GM12878 (cell line): ENCODE measurements at regions not wholly inside any gene's neighbourhood (a gene's known extent, or its start where the extent isn't known, plus 50 kb on each side); places are given as distances from the start of the nearest gene placed in this dataset.
"Not testable (repeated sequence)": the region's sequence is repeated elsewhere in the genome, so short reads cannot be mapped to it uniquely, and the experiment has no call there.

Source experiments
- ATAC-seq: fragments of 200-7000 bp; cut with Tn5 transposase; 3 replicates; pipeline ENCODE4 v1.9.1; 2020; ENCODE audit warnings: mild to moderate bottlenecking, moderate library complexity
- BruUV-seq: library from RNA; stranded (reverse); fragments of 400-500 nt; replicated peaks from 2 replicates; lab custom pipeline; 2021; lab: Mats Ljungman, UMichigan
- CTCF ChIA-PET: fragments of 300-600 bp; sonication (Branson Sonifier 250); formaldehyde crosslinking; extraction: SDS; loops from one replicate; lab custom pipeline; 2021; ENCODE audit warnings: inconsistent platforms; lab: Yijun Ruan, JAX
- POLR2A ChIA-PET: fragments of 350-600 bp; formaldehyde crosslinking; extraction: SDS; loops from one replicate; lab custom pipeline; 2021; ENCODE audit warnings: inconsistent platforms; lab: Charles Lee
- RAD21 ChIA-PET: fragments of 300-600 bp; sonication (Branson Sonifier 250); formaldehyde crosslinking; loops from one replicate; lab custom pipeline; 2023; ENCODE audit warnings: antibody characterized with exemption; ENCODE audit not compliant: unreplicated experiment; lab: Charles Lee
- SMC1A ChIA-PET: fragments of 300-600 bp; sonication (Branson Sonifier 250); formaldehyde crosslinking; loops from one replicate; lab custom pipeline; 2023; ENCODE audit not compliant: unreplicated experiment, uncharacterized antibody; lab: Charles Lee
- DNase-seq: peaks from one replicate; pipeline ENCODE4 v3.0.0-alpha.2; 2011; ENCODE audit warnings: low read depth, low spot score
- FAIRE-seq: peaks from 3 replicates; lab custom pipeline; 2011; peaks lifted over from hg19 to GRCh38; lab: Jason Lieb, UNC
- H2AFZ ChIP-seq: 2 replicates; pipeline ENCODE4 v1.6.0; 2011; ENCODE audit warnings: low read depth, low read length, control low read depth; ENCODE audit not compliant: control insufficient read depth
- H3K27ac ChIP-seq: 2 replicates; pipeline ENCODE4 v1.5.1; 2011; ENCODE audit warnings: control low read depth; ENCODE audit not compliant: control insufficient read depth, insufficient read depth
- H3K27me3 ChIP-seq, 2 experiments: replicated peaks in 1 of 2; 2 replicates each; pipeline versions ENCODE4 v1.6.0 to v1.6.1; 2011; ENCODE audit warnings: low read length in 1 of 2; ENCODE audit not compliant: control insufficient read depth in 2 of 2, insufficient read depth in 2 of 2
- H3K36me3 ChIP-seq, 2 experiments: 2 replicates each; pipeline ENCODE4 v1.5.1; 2011; ENCODE audit warnings: low read length in 1 of 2; ENCODE audit not compliant: control insufficient read depth in 2 of 2, insufficient read depth in 2 of 2
- H3K4me1 ChIP-seq: 2 replicates; pipeline ENCODE4 v1.6.1; 2011; ENCODE audit warnings: mild to moderate bottlenecking, low read length, moderate library complexity, mixed read lengths; ENCODE audit not compliant: control insufficient read depth, insufficient read depth
- H3K4me2 ChIP-seq: 2 replicates; pipeline ENCODE4 v1.6.0; 2011; ENCODE audit warnings: control low read depth; ENCODE audit not compliant: control insufficient read depth, insufficient read depth
- H3K4me3 ChIP-seq: fragments of 200-600 bp; sonication (generic); 2 replicates; pipeline ENCODE4 v1.5.1; 2016
- H3K79me2 ChIP-seq: 2 replicates; pipeline ENCODE4 v1.6.0; 2011; ENCODE audit warnings: low read length; ENCODE audit not compliant: control insufficient read depth, insufficient read depth
- H3K9ac ChIP-seq: 2 replicates; pipeline ENCODE4 v1.8.0; 2011; ENCODE audit warnings: low read length, control low read depth, mixed read lengths; ENCODE audit not compliant: control insufficient read depth, insufficient read depth
- H3K9me3 ChIP-seq: replicated peaks from 3 replicates; pipeline ENCODE4 v1.5.1; 2011; ENCODE audit warnings: mild to moderate bottlenecking, low read length; ENCODE audit not compliant: control insufficient read depth, insufficient read depth
- H4K20me1 ChIP-seq: 2 replicates; pipeline ENCODE4 v1.6.0; 2011; ENCODE audit not compliant: control insufficient read depth, insufficient read depth
- CREM ChIP-seq: IDR thresholded peaks from 2 replicates; pipeline ENCODE4 v1.6.1; 2014; ENCODE audit warnings: antibody characterized with exemption, low read depth
- GABPA ChIP-seq: IDR thresholded peaks from 2 replicates; pipeline ENCODE4 v1.6.1; 2014; ENCODE audit warnings: antibody characterized with exemption, low read depth, mild to moderate bottlenecking, inconsistent platforms
- GATAD2B ChIP-seq: fragments of 450-650 bp; conservative IDR thresholded peaks from 2 replicates; pipeline ENCODE4 v1.6.1; 2017; ENCODE audit warnings: low read depth, mild to moderate bottlenecking, moderate library complexity
- MEF2B ChIP-seq: fragments of 450-650 bp; IDR thresholded peaks from 2 replicates; pipeline ENCODE4 v1.6.1; 2018; ENCODE audit warnings: mild to moderate bottlenecking, moderate library complexity; ENCODE audit not compliant: partially characterized antibody, poor library complexity, severe bottlenecking
- RCOR1 ChIP-seq: conservative IDR thresholded peaks from 2 replicates; pipeline ENCODE4 v1.6.1; 2012; ENCODE audit warnings: low read depth, low read length, improper control_type of control experiment
- REST ChIP-seq: IDR thresholded peaks from 2 replicates; pipeline ENCODE4 v1.6.1; 2012; ENCODE audit warnings: mild to moderate bottlenecking, low read depth, low read length
- TARDBP ChIP-seq: IDR thresholded peaks from 2 replicates; pipeline ENCODE4 v1.6.1; 2016; ENCODE audit warnings: borderline replicate concordance
- WGBS: methylation state at CpG from one replicate; pipeline ENCODE4 v1.1.6; 2016; ENCODE audit warnings: low lambda C conversion rate; ENCODE audit not compliant: insufficient replicate concordance, insufficient coverage; ENCODE audit errors: missing lambda C conversion rate; 5-methylcytosine and 5-hydroxymethylcytosine counted together
- in situ Hi-C: fragments of 300-500 bp; cut with MboI; formaldehyde crosslinking; loops from 9 replicates; pipeline ENCODE4 v1.14.3; 2018; ENCODE audit warnings: mixed read lengths
- intact Hi-C: fragments of 100-400 bp; cut with micrococcal nuclease; formaldehyde crosslinking; loops from one replicate; pipeline ENCODE4 v1.14.2; 2022; ENCODE audit not compliant: unreplicated experiment

GRCh38 chr10:22148961-22149360, 68.9 kb downstream of the EBLN1 start:
- intact Hi-C loops, result no loop called here
- H3K4me2 ChIP-seq, result no peak overlapping the region
- no peaks in the 10 kb centered on the region for H3K36me3 ChIP-seq
- BruUV-seq, result no TSS peak
- H3K9me3 ChIP-seq, result no peaks in the 10 kb centered on the region
- no peaks in the 10 kb centered on the region for H4K20me1 ChIP-seq
- no peak overlapping the region for H3K4me3 ChIP-seq
- FAIRE-seq, result no peak
- in situ Hi-C loops, result no loop called here
- ChIA-PET CTCF (no interaction called here), RAD21 (no interaction called here), POLR2A (no interaction called here), SMC1A (no interaction called here)
- no peaks in the 10 kb centered on the region for H3K27me3 ChIP-seq
- ATAC-seq, result no peak
- no peaks in the 10 kb centered on the region for H3K4me1 ChIP-seq
- no peaks in the 10 kb centered on the region for H3K79me2 ChIP-seq
- DNase-seq, result no peak
- no peak overlapping the region for H3K9ac ChIP-seq
- no peak overlapping the region for H3K27ac ChIP-seq
- H2AFZ ChIP-seq, result no peak overlapping the region
- TF ChIP-seq GABPA (no peak), RCOR1 (no peak), MEF2B (no peak), REST (no peak), GATAD2B (no peak), TARDBP (no peak), CREM (no peak)

DNA sequence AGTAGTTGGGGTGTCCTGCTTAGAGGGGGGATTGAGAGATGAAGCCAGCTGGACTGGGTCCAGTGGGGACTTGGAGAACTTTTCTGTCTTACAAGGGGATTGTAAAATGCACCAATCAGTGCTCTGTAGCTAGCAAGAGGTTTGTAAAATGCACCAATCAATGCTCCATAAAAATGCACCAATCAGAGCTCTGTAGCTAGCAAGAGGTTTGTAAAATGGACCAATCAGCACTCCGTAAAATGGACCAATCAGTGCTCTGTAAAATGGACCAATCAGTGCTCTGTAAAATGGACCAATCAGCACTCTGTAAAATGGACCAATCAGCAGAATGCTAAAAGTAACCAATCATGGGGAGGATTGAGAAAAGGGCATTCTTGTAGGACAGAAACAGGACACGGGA, 71.9 kb downstream of the EBLN1 start:
- POLR2A ChIA-PET, intact Hi-C loops, ATAC-seq, H3K9ac ChIP-seq, H4K20me1 ChIP-seq, in situ Hi-C loops, H3K36me3 ChIP-seq, H3K27me3 ChIP-seq, H3K4me2 ChIP-seq, H3K9me3 ChIP-seq, FAIRE-seq, H2AFZ ChIP-seq, H3K4me3 ChIP-seq, DNase-seq, BruUV-seq, H3K4me1 ChIP-seq, H3K79me2 ChIP-seq, H3K27ac ChIP-seq, SMC1A ChIA-PET, RAD21 ChIA-PET: not testable (repeated sequence)
- 62% methylated on average over 2 of the region's 2 CpGs for WGBS
- CTCF ChIA-PET, result interaction anchor here (0.6 to 1.4 kb wide), 3 partner anchors 12 to 915 kb away, joined by 3 to 4 read pairs (median 4); no protein-coding TSS in a partner anchor
